H1 (cell line): ENCODE measurements at regions not wholly inside any gene's neighbourhood (a gene's known extent, or its start where the extent isn't known, plus 50 kb on each side); places are given as distances from the start of the nearest gene placed in this dataset.

Source experiments
- ASH2L ChIP-seq: fragments of 200-600, 300-600 bp; sonication (generic); IDR thresholded peaks from one replicate; pipeline ENCODE4 v1.7.1; 2017; ENCODE audit warnings: low read length
- ATF3 ChIP-seq: IDR thresholded peaks from 2 replicates; pipeline ENCODE4 v1.6.1; 2011; ENCODE audit warnings: low read depth, mild to moderate bottlenecking, low read length; ENCODE audit not compliant: insufficient read depth
- BCL11A ChIP-seq, 2 experiments: IDR thresholded peaks; one replicate each; pipeline ENCODE4 v1.6.1; 2011; ENCODE audit warnings: low read depth in 2 of 2, low read length in 2 of 2, mild to moderate bottlenecking in 2 of 2
- CEBPB ChIP-seq: IDR thresholded peaks from 2 replicates; pipeline ENCODE4 v1.6.1; 2012; ENCODE audit warnings: low read depth, low read length
- CHD7 ChIP-seq: fragments of 300-600 bp; sonication (generic); IDR thresholded peaks from 2 replicates; pipeline ENCODE4 v1.7.1; 2012; ENCODE audit warnings: low read length, moderate library complexity, mild to moderate bottlenecking, inconsistent platforms; ENCODE audit not compliant: insufficient replicate concordance
- CREB1 ChIP-seq: IDR thresholded peaks from 2 replicates; pipeline ENCODE4 v1.6.1; 2012; ENCODE audit warnings: inconsistent platforms
- GABPA ChIP-seq: IDR thresholded peaks from 2 replicates; pipeline ENCODE4 v1.6.1; 2011; ENCODE audit warnings: mild to moderate bottlenecking, low read length, moderate library complexity, borderline replicate concordance; ENCODE audit not compliant: insufficient read depth
- GTF2F1 ChIP-seq: IDR thresholded peaks from 2 replicates; pipeline ENCODE4 v1.6.1; 2012; ENCODE audit warnings: low read depth, low read length, improper control_type of control experiment, borderline replicate concordance
- PHF8 ChIP-seq: fragments of 200-600 bp; sonication (generic); conservative IDR thresholded peaks from 2 replicates; pipeline ENCODE4 v1.7.1; 2012; ENCODE audit warnings: low read depth, mild to moderate bottlenecking, inconsistent platforms, low read length, moderate library complexity
- RXRA ChIP-seq: IDR thresholded peaks from 2 replicates; pipeline ENCODE4 v1.6.1; 2011; ENCODE audit warnings: low read depth, mild to moderate bottlenecking, low read length, moderate library complexity; ENCODE audit not compliant: insufficient read depth
- SRF ChIP-seq: IDR thresholded peaks from 2 replicates; pipeline ENCODE4 v1.6.1; 2011; ENCODE audit warnings: mild to moderate bottlenecking, low read depth, low read length, moderate library complexity
- SUZ12 ChIP-seq: fragments of 200-600 bp; sonication (generic); IDR thresholded peaks from 2 replicates; pipeline ENCODE4 v1.6.1; 2012; ENCODE audit warnings: mild to moderate bottlenecking, inconsistent platforms, low read length, moderate library complexity, mixed read lengths
- TBP ChIP-seq: IDR thresholded peaks from 2 replicates; pipeline ENCODE4 v1.6.1; 2011; ENCODE audit warnings: low read depth, low read length, improper control_type of control experiment

- no peak for TF ChIP-seq CHD7
- no peak for TF ChIP-seq BCL11A (IDR thresholded peaks at IDR 0.05; ENCODE audit: low read depth in 2 of 2, low read length in 2 of 2)
- no peak for TF ChIP-seq SUZ12
- no peak for TF ChIP-seq CEBPB
- no peak for TF ChIP-seq RXRA
- no peak for TF ChIP-seq GTF2F1
- TF ChIP-seq ASH2L = no peak
- TF ChIP-seq CREB1 = no peak
- no peak for TF ChIP-seq TBP
- TF ChIP-seq GABPA = no peak
- no peak for TF ChIP-seq SRF
- no peak for TF ChIP-seq ATF3
- TF ChIP-seq PHF8 = no peak
Measured at GRCh38 chr6:747921-748320, 55.0 kb upstream of the EXOC2 start (continued).
